Spinal cord (tissue), 9 donors: ENCODE measurements at regions not wholly inside any gene's neighbourhood (a gene's known extent, or its start where the extent isn't known, plus 50 kb on each side); places are given as distances from the start of the nearest gene placed in this dataset.

Experiments
- DNase-seq, 6 donors: peaks; one replicate each; pipeline versions ENCODE4 v3.0.0 to v3.0.0-alpha.2; 2013 to 2015; ENCODE audit warnings: low spot score in 6 of 6, low read depth in 4 of 6
- H3K27ac ChIP-seq: one replicate; pipeline ENCODE4 v1.5.1; 2013; ENCODE audit warnings: low read depth, low read length, control low read depth
- H3K27me3 ChIP-seq: one replicate; pipeline ENCODE4 v1.6.1; 2013; ENCODE audit warnings: low read length; ENCODE audit not compliant: control insufficient read depth, insufficient read depth
- H3K36me3 ChIP-seq: one replicate; pipeline ENCODE4 v1.6.1; 2013; ENCODE audit warnings: low read length; ENCODE audit not compliant: control insufficient read depth, insufficient read depth
- H3K4me1 ChIP-seq: one replicate; pipeline ENCODE4 v1.6.1; 2013; ENCODE audit warnings: low read length; ENCODE audit not compliant: control insufficient read depth, insufficient read depth
- H3K4me3 ChIP-seq: one replicate; pipeline ENCODE4 v1.5.1; 2013; ENCODE audit warnings: low read depth, low read length, control low read depth
- H3K9me3 ChIP-seq: one replicate; pipeline ENCODE4 v1.6.1; 2013; ENCODE audit warnings: low read length; ENCODE audit not compliant: control insufficient read depth, insufficient read depth
- WGBS: methylation state at CpG from one replicate; pipeline ENCODE4 v1.1.5; 2013; ENCODE audit warnings: missing lambda C conversion rate; ENCODE audit not compliant: insufficient coverage; 5-methylcytosine and 5-hydroxymethylcytosine counted together
- donor health status: healthy.

GRCh38 chr7:35508623-35509400 lies 186.1 kb downstream of the HERPUD2 start:
- Histone ChIP-seq H3K4me1 (peaks cover 7% of the 10 kb centered on the region), H3K27me3 (no peaks in the 10 kb centered on the region), H3K4me3 (no peak overlapping the region), H3K36me3 (no peaks in the 10 kb centered on the region), H3K9me3 (no peaks in the 10 kb centered on the region), H3K27ac (no peak overlapping the region)
- no CpG with 5 or more reads among the region's 3 CpGs for whole genome bisulfite sequencing
- no peak for DNase-seq

- peaks cover 7% of the 10 kb centered on the region for H3K4me1 ChIP-seq
- no peaks in the 10 kb centered on the region for H3K9me3 ChIP-seq
- H3K36me3 ChIP-seq, result no peaks in the 10 kb centered on the region
- H3K4me3 ChIP-seq, result no peak overlapping the region
- WGBS, result 38% methylated on average over 6 of the region's 7 CpGs
- peak in 2 of 6 donors; percentile 36 to 46 for DNase-seq
- no peaks in the 10 kb centered on the region for H3K27me3 ChIP-seq
- no peak overlapping the region for H3K27ac ChIP-seq
Measured at GRCh38 chr7:35505066-35505465, 189.9 kb downstream of the HERPUD2 start.

- H3K27ac ChIP-seq, result no peak overlapping the region
- no peaks in the 10 kb centered on the region for H3K36me3 ChIP-seq
- no peaks in the 10 kb centered on the region for H3K9me3 ChIP-seq
- no peaks in the 10 kb centered on the region for H3K27me3 ChIP-seq
- H3K4me1 ChIP-seq, result peaks cover 7% of the 10 kb centered on the region
- no peak overlapping the region for H3K4me3 ChIP-seq
- DNase-seq, result no peak
- 96% methylated on average over 4 of the region's 5 CpGs for WGBS
Measured at GRCh38 chr7:35504365-35504764, 190.6 kb downstream of the HERPUD2 start.

- H3K36me3 ChIP-seq, result no peaks in the 10 kb centered on the region
- H3K4me3 ChIP-seq, result no peak overlapping the region
- WGBS, result 93% methylated on average over 2 of the region's 3 CpGs
- no peaks in the 10 kb centered on the region for H3K27me3 ChIP-seq
- H3K4me1 ChIP-seq, result peaks cover 7% of the 10 kb centered on the region
- H3K27ac ChIP-seq, result no peak overlapping the region
- DNase-seq, result no peak
- H3K9me3 ChIP-seq, result no peaks in the 10 kb centered on the region
Measured at GRCh38 chr7:35501681-35502080, 193.3 kb downstream of the HERPUD2 start.

GRCh38 chr7:35499226-35499625 lies 195.7 kb downstream of the HERPUD2 start:
- H3K36me3 ChIP-seq, result no peaks in the 10 kb centered on the region
- 89% methylated on average over 4 of the region's 5 CpGs for WGBS
- H3K27ac ChIP-seq, result no peak overlapping the region
- no peak overlapping the region for H3K4me3 ChIP-seq
- no peaks in the 10 kb centered on the region for H3K9me3 ChIP-seq
- no peak for DNase-seq
- H3K27me3 ChIP-seq, result no peaks in the 10 kb centered on the region
- no peaks in the 10 kb centered on the region for H3K4me1 ChIP-seq

- Histone ChIP-seq H3K9me3 (no peaks in the 10 kb centered on the region), H3K27ac (no peak overlapping the region), H3K27me3 (no peaks in the 10 kb centered on the region), H3K36me3 (no peaks in the 10 kb centered on the region), H3K4me1 (no peaks in the 10 kb centered on the region), H3K4me3 (no peak overlapping the region)
- no peak for DNase-seq
- 97% methylated on average over 6 of the region's 6 CpGs for WGBS
Measured at GRCh38 chr7:35498416-35498815, 196.5 kb downstream of the HERPUD2 start.

GRCh38 chr7:35495844-35496243 lies 199.1 kb downstream of the HERPUD2 start:
- WGBS, result 80% methylated on average over 1 of the region's 3 CpGs
- Histone ChIP-seq H3K9me3 (no peaks in the 10 kb centered on the region), H3K27me3 (no peaks in the 10 kb centered on the region), H3K4me3 (no peak overlapping the region), H3K36me3 (no peaks in the 10 kb centered on the region), H3K27ac (no peak overlapping the region), H3K4me1 (no peaks in the 10 kb centered on the region)
- DNase-seq, result no peak

- H3K9me3 ChIP-seq, result no peaks in the 10 kb centered on the region
- no peak overlapping the region for H3K4me3 ChIP-seq
- no peaks in the 10 kb centered on the region for H3K4me1 ChIP-seq
- no peak overlapping the region for H3K27ac ChIP-seq
- H3K36me3 ChIP-seq, result no peaks in the 10 kb centered on the region
- DNase-seq, result no peak
- H3K27me3 ChIP-seq, result no peaks in the 10 kb centered on the region
- WGBS, result no CpG with 5 or more reads among the region's 2 CpGs
Measured at GRCh38 chr7:35495377-35495776, 199.6 kb downstream of the HERPUD2 start.

GRCh38 chr7:35494407-35494806 lies 200.5 kb downstream of the HERPUD2 start:
- Histone ChIP-seq H3K9me3 (no peaks in the 10 kb centered on the region), H3K4me1 (no peaks in the 10 kb centered on the region), H3K36me3 (no peaks in the 10 kb centered on the region), H3K27me3 (no peaks in the 10 kb centered on the region), H3K27ac (no peak overlapping the region), H3K4me3 (no peak overlapping the region)
- 15% methylated on average over 1 of the region's 3 CpGs for WGBS
- DNase-seq, result no peak

- WGBS, result 88% methylated on average over 14 of the region's 19 CpGs
Measured at GRCh38 chr7:35492451-35493175, 202.3 kb downstream of the HERPUD2 start.

More at GRCh38 chr7:35492451-35493175, 202.3 kb downstream of the HERPUD2 start:
- no peak for DNase-seq
- H3K36me3 ChIP-seq, result no peaks in the 10 kb centered on the region
- H3K4me3 ChIP-seq, result no peak overlapping the region
- H3K27me3 ChIP-seq, result no peaks in the 10 kb centered on the region
- H3K9me3 ChIP-seq, result no peaks in the 10 kb centered on the region
- H3K4me1 ChIP-seq, result no peaks in the 10 kb centered on the region
- no peak overlapping the region for H3K27ac ChIP-seq
